NCI-H2081 (cell line): ENCODE measurements at regions not wholly inside any gene's neighbourhood (a gene's known extent, or its start where the extent isn't known, plus 50 kb on each side); places are given as distances from the start of the nearest gene placed in this dataset.
A peak's percentile ranks its signal among the peaks of the same experiment; 100 is the strongest.
"Not testable (repeated sequence)": the region's sequence is repeated elsewhere in the genome, so short reads cannot be mapped to it uniquely, and the experiment has no call there.

Source experiments
- DNase-seq, 2 experiments: peaks; one replicate each; lab custom pipeline; 2025; lab: John Stamatoyannopoulos, UW

GRCh38 chr13:111621164-111621563 lies 300.7 kb downstream of the TEX29 start:
- no peak for DNase-seq

DNA sequence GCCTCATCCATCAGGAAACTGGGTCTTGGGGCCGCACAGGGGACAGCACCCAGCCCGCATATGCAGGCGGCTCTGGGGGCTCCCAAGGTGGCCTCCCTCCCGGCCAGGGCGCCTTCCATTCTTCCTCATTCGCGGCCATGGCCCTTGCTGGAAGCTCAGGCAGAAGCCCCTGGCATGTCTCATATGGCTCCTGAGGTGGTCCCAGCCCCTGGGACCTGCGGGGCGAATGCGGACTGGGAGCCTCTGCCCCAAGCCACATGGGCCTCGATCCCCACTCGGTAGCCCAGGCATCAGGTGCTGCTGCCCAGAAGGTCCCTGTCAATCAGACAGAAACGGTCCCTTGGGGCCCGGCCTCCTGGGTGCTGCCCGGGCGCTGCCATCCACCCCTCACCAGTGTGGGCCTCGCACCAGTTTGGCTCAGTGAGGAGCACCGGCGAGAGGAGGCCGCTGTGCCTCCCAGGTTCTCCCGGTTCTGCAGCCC lies 301.6 kb downstream of the TEX29 start:
- no peak for DNase-seq

DNA sequence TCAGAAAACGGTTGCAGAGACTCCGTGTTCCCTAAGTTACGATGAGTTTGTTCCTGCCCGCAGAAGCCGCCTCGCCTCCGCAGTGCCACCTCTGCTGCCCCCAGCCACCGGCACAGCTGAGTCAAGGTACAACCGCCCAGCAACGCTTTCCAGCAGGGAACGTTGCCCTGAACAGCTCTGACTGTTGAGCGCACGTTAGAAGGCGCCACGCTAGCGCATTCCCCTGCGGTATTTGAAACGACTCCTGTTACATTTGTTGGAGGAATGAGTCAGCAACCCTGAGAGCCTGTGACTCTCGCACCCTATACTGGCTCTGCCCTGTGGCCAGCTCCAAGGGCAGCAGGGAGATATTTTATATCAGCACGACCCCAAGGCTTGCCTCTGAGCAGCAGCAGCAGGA lies 302.8 kb downstream of the TEX29 start:
- DNase-seq: no peak

GRCh38 chr13:111623743-111624505 lies 303.5 kb downstream of the TEX29 start:
- no peak for DNase-seq

DNA sequence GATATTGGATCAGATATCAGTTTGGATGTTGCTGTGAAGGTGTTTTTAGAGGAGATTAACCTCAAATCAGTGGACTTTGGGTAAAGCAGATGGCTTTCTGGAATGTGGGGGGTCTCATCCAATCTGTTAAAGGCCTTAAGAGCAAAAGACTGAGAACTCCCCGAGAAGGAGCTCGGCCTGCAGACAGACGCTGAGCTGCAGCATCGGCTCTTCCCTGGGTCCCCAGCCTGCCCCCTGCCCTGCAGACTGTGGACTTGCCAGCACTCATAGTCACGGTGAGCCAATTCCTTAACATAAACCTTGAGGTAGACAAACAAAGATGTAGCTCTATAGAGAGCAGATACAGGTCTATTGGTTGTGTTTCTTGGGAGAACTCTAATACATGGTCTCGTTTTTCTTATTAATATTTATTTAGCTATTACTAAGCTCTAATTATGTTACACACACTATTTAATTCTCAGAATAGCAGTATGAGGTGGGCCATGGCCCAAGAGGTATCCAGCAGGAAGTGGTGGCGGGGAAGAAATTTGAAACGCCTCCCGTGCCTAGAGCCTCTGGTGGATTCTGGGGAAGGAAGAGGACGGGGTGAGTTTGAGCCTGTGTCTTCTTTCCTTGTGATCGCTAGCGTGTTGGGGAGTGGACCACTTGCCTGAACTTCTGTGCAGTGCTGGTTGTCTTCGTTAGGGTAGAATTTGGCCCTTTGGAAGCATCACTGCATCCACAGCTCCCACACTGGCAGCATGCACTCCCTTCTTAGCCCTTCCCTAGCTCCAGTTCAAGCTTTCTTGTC lies 305.3 kb downstream of the TEX29 start:
- DNase-seq: no peak

DNA sequence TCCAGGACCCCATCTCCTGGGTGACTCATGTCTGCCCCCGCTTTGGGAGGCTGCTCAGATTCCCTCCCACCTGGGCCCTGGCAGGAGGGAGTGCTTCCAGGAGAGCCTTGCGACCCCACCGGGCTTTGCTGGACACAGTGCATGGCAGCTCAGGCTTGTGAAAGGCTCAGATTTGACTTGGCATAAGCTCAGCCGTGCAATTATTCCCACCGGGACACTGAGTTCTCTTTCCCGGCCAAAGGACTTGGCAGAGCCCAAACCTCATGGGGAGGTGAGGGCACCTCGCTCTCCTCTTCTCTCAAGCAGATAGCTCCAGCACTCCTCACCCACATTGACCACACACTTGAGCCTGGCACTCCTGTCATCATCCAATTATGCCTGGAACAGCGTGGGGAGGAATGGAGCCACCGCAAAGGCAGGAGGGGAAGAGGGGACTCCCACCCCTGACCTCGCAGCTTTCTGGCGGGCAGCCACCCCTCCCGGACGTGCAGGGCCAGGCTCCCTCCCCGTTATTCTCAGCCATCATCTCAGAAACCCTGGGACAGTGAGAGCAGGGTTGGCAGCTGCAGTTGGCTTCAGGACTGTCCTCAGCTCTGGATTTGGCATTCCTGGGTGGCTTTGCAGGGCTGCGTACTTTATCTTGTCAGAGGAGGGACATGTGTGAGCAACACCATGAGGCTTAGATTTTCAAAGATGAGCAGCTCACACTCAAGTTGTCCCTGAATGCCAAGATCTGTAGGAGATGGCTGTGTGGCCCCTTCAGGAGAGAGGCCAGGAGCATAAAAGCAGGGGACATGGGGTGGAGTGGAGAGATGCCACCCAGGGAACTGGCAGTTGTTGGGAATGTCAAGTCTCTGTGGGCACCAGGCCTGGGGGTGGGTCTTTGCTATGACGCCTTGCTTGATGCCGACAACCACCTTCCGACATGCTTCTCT lies 306.2 kb downstream of the TEX29 start:
- peak in 1 of 2 experiments; percentile 37 for DNase-seq

DNA sequence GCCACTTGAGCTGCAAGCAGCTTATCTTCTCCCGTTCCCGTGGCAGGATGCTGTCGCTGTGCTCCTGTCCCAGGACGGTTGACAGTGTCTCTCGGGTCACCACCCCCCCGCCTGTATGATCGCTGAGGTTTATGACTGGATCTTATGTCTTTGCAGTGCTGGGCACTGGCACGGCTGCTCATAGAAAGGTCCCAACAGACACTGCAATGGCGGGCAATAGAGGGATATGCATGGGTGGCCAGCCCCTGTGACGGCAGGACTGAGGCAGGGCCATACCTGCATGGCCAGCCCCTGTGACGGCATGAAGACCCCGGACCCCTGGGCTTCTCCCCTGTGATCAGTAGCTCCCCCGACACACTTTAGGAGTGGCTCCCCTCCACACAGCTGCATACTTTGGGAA lies 307.2 kb downstream of the TEX29 start:
- no peak for DNase-seq

GRCh38 chr13:111629016-111629415 lies 308.6 kb downstream of the TEX29 start:
- no peak for DNase-seq

DNA sequence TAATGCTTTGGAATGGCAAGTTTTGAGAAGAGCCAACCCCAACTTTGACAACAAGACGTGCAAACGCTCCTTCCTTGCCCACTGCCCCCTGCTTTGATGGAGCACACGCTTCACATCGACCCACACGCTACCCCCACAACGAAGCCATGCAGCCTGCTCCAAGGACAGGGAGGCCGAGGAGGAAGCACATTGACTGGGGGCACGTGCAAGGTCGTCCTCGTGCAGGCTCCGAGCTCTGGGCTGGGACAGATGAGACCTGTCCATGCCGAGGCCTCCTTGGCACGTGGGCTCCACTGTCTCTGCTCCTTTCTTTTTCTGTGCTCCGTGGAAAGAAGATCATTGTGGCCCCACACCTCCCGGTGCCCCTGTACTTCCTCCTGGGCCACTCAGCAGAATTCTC lies 309.0 kb downstream of the TEX29 start:
- DNase-seq: no peak

DNA sequence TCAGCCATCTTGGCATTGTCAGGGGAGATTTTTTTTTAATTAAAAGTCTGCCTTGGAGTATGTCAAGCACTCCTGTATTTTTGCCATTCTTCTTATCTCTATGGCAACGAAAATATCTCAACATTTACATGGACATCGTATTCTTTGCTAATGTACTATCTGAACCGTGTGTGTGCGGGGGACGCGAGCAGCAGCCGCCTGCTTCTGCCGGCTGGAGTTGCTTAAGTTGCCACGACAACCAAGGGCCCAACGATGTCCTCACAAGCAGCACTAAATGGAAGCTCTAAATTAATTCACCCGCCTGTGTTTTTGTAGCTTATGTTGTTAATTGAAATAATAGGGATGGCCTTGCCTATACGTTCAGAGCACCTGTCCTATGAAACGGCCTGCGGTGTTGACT lies 309.5 kb downstream of the TEX29 start:
- peak in 1 of 2 experiments; percentile 55 for DNase-seq

DNA sequence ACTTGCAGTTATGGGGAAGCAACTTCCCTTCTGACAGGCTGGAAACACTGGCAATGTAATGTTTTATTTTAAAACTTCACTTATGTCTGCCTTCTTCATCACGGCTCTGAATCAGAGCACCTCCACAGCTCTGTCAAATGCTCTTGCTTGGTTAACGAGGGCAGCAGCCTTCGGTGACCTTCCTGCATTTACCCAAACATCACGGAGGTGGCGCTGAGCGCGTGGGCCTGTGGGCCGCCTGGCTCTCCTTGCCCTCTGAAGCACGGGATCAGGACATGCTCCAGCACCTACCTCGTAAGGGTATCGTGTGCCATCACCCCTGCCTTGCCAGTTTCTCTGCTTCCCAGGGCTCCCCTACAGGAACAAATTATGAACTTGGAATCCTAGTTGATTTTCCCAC lies 310.0 kb downstream of the TEX29 start:
- DNase-seq: peak in 1 of 2 experiments; percentile 36

DNA sequence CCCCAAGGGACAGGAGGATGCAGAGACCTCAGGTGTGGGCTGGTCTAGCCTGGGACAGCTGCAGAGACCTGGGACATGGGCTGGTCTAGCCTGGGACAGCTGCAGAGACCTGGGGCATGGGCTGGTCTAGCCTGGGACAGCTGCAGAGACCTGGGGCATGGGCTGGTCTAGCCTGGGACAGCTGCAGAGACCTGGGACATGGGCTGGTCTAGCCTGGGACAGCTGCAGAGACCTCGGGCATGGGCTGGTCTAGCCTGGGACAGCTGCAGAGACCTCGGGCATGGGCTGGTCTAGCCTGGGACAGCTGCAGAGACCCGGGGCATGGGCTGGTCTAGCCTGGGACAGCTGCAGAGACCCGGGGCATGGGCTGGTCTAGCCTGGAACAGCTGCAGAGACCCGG lies 310.8 kb downstream of the TEX29 start:
- not testable (repeated sequence) for DNase-seq

DNA sequence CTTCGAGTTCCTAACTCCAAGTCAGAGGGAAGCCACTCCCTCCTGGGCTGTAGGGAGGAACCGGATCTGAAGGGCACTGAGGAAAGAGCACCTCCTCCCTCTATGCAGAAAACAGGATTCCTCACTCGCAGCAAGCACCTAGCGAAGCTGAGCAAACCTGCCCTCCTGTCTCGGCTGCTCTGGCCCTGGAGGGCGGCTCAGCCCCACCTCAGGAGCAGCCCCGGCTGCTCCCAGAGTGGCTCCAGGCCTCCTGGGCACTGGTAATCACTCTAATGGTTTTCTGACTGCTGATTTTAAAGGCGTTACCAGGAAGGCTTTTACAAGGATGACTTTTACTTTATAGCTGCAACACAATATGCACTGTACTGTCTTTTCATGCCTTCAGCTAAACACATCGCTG lies 312.5 kb downstream of the TEX29 start:
- DNase-seq: no peak

DNA sequence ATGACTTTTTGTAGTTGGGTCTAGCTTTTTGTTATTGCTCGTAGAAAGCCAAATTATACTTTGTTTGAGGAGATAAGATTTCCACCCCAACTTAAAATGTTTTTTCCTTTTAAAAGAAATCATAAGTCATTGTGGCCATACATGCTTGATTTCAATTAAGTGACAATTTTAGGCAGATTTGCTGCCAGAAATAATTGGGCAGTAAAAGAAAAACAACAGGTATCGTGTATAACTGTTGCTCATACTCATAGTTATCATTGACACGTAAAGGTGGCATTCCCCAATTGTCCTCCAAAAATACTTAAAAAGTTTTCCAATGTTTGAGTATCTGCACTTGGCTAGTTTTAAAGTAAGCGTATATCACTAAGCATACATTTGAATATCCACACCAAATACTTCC lies 313.0 kb downstream of the TEX29 start:
- no peak for DNase-seq

DNA sequence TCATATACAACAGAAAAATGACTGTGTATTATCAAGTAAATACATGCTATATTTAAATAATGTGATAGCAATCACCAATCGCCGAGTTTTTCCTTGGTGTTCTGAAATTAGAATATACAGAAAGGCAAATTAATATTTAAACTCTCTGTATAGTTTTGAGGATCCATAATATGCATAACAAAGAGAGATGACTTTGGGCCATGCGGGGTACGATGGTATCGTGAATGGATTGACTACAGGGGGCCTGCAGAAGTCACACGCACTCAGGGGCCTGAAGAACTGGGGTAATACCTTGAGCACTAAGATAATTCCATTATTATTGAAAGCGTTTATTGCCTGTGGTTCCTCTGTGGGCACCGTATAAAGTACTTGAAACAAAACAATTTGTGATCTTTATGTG lies 314.0 kb downstream of the TEX29 start:
- no peak for DNase-seq

DNA sequence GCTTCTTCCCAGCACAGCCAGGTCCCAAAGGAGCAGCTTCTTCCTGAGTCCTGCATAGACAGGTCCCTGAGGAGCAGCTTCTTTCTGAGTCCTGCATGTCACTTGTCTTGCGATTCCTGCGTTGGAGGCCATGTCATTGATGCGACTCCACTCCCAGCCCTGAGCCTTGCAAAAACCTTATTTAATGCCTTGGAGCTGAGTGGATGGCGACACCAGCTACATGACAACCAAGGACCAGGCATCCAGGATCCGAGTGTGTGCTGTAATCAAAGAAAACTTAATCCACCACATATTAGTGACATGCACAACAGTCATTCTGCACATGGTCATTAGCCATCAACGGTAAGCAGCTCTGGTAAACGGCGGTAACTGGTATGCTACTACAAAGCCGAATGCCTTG lies 315.8 kb downstream of the TEX29 start:
- no peak for DNase-seq

GRCh38 chr13:111636804-111637203 lies 316.4 kb downstream of the TEX29 start:
- no peak for DNase-seq

DNA sequence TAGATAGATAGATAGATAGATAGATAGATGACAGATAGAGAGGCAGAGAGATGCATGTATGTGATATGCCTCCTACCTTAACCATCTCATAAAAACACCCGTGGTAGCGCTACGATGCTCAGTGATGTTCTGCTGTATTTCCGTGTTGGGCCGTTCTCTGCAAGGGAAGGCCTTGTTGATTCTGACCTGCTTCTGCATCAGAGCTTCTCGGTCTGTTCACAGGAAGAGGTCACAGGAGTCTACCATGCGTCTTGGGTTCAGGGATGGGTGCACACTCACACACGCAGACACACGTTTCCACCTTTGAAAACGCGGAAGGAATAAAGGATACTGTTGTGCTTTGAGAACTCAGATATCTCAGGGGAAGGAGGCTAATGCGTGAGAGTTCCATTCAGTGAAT lies 316.9 kb downstream of the TEX29 start:
- DNase-seq: no peak

- no peak for DNase-seq
Observed at GRCh38 chr13:111638233-111638632, 317.8 kb downstream of the TEX29 start.

- DNase-seq: no peak
Observed at GRCh38 chr13:111639196-111639705, 318.8 kb downstream of the TEX29 start.

GRCh38 chr13:111640006-111640405 lies 319.6 kb downstream of the TEX29 start:
- DNase-seq: no peak

- no peak for DNase-seq
Observed at GRCh38 chr13:111640476-111640875, 320.0 kb downstream of the TEX29 start.
